IPS-NIHi7 (cell line): ENCODE measurements at regions not wholly inside any gene's neighbourhood (a gene's known extent, or its start where the extent isn't known, plus 50 kb on each side); places are given as distances from the start of the nearest gene placed in this dataset.
A peak's percentile ranks its signal among the peaks of the same experiment; 100 is the strongest.

Source experiments
- DNase-seq: peaks from one replicate; pipeline ENCODE4 v3.0.0; 2012; ENCODE audit warnings: mixed read lengths; ENCODE audit errors: extremely low spot score

DNA sequence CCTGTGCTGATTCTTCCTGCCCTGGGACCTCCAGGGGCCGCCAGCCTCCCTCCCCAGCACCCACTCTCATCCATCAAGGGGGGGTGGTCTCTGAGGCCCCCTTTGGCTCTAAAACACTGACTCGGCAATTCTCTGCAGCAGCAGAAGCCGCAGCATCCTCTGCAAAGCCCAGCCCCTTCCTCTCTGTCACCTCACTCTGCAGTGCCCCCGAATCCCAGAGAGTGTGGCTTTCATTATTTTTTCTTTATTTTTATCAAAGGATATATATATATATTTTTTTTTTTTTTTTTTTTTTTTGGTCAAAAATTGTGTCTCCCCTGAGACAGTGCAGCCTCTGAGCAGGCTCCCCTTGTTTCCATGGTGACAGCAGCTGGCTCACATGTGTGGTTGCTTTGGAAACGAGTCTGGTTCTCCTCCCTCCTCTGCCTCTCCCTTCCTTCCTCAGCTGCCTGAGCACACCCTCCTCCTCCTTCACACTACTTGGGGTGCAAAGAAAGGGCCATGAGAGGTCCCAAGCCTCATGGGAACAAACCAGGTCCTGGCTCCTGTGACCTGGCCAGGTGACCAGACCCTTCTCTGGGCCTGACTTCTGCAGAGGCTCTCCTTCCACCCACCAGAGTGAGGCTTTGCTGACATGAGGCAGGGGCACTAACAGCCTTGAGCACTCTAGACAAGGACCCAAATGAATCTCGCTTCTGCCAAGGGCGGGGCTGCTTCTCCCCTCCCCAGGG lies 100.5 kb downstream of the LRRC74A start:
- DNase-seq = peak; percentile 59

DNA sequence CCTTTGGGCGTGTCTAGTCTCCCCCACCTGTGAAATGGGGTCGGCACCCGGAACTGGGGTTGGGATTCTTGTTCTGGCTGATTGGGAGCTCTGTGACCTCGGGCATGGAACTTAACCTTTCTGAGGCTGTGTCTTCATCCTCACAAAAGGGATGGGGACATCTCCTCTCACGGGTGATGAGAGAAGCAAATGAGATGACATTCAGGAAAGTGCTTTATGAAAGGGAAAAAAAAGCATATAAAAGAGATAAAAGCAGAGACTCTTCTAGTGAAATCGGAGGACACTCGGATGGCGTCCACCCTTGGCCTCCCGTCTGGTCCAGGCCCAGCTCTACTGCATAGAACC lies 98.9 kb downstream of the LRRC74A start:
- no peak for DNase-seq

DNA sequence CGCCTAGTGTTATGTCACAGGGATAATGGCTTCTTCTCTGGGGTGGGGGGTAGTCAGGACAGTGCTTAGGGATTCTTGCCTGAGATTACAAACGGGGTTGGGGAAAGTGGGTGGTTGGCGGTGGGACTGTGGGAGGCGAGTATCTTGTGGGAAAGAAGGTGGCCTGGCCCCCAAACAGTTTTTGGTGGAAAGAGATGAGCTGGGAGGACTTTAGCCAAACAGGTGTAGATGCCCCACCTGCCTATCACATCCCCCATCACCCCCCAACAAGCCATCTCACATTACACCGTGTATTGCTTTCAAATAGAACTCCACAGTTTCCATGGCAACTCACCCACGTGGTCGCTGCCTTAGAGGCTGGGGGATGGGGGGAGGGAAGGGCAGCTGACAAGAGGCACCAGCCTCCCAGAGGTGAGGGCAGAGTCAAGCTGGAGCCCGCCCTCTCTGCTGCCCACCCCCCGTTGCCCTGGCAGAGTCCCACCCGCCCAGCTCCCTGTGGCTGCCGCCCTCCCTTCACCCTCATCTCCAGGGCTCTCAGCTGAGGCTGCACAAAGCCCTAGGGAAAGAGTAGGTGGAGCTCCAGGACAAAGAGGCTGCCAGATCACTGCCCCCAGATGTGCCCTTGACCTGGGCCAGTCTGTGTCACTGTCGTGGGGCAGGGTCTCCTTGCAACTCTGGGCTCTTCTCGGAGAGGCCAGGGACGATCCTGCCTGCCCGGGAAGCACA lies 98.3 kb downstream of the LRRC74A start:
- peak; percentile 86 for DNase-seq

DNA sequence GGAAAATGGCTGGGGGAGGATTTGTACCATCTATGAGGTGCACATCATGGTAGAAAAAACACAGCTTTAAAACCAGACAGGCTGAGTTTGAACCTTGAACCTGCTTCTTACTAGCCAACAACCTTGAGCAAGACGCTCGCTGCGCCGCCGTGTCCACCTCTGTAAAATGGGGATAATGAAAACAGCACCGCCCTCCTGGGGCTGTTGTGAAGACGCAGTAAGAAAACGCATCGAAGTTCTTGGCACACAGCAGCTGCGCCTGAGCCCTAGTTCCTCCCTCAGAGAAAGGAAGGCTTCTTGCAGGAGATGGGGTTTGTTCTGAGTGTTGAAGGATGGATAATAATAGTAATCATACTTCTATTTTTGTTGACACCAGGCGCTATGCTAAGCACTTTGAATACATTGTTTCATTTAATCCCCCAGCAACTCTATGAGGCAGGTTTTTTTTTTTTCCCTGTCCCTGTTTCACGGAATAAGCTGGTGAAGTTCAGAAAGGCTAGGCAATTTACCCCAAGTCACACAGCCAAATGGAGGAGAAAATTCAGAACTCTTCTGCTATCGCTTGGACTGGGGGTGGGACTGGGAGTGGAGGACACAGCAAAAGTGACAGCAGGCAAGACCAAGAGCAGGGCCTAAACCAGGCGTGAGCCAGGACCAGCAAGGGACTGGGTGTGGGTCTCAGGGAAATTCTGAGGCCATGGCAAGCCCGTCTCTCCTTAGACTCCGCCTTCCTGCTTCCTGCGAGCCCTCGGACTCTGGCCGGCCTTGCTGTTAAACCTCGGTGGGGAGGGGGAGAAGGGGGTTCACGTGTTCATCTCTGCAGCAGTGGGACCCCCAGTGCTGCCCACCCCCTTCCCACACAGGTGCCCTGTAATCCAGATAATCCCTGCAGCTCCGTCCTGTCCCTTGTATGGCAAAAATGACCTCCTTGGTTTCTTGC lies 97.5 kb downstream of the LRRC74A start:
- DNase-seq = no peak

DNA sequence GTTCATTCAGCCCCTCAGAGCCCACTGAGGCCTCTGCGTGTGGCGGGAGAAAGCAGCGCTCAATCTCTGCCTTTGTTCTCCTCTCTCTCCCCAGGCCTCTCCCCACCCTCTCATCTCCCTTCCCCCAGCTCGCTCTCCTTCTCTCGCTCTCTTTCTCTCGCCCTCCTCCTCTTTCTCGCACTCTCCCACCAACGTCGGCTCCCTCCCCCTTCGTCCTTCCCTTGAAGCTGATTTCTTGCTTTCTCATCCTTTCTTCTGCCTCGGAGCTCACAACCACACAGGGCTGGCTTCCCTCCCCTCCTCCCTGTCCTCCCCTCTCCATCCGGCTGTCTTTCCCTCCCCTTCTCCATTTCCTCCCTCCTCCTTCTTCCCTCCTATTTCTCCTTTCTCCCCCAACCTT lies 96.4 kb downstream of the LRRC74A start:
- DNase-seq = no peak

DNA sequence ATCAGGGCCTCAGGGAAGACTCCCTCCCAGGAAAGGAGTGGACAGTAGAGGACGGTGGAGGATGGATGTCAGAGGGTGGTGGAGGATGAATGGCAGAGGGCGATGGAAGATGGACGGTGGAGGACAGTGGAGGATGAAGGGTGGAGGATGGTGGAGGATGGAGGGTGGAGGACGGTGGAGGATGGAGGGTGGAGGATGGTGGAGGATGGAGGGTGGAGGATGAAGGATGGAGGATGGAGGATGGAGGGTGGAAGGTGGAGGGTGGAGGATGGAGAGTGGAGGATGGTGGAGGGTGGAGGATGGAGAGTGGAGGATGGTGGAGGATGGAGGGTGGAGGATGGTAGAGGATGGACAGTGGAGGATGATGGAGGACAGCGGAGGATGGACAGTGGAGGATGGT lies 95.9 kb downstream of the LRRC74A start:
- no peak for DNase-seq

DNA sequence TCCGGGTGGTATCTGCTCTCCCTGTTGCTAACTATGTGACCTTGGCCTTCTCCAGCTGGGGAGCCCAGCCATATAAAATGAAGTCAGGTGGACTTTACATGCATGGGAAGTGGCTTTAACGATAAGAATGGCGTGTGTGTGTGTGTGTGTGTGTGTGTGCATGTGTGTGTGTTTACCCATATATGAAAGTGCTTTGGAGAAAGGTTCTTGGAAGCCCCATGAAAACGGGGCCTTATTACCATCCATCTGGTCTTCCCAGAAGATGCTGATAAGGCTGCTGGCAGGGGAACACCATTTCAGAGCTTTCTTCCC lies 94.8 kb downstream of the LRRC74A start:
- no peak for DNase-seq

DNA sequence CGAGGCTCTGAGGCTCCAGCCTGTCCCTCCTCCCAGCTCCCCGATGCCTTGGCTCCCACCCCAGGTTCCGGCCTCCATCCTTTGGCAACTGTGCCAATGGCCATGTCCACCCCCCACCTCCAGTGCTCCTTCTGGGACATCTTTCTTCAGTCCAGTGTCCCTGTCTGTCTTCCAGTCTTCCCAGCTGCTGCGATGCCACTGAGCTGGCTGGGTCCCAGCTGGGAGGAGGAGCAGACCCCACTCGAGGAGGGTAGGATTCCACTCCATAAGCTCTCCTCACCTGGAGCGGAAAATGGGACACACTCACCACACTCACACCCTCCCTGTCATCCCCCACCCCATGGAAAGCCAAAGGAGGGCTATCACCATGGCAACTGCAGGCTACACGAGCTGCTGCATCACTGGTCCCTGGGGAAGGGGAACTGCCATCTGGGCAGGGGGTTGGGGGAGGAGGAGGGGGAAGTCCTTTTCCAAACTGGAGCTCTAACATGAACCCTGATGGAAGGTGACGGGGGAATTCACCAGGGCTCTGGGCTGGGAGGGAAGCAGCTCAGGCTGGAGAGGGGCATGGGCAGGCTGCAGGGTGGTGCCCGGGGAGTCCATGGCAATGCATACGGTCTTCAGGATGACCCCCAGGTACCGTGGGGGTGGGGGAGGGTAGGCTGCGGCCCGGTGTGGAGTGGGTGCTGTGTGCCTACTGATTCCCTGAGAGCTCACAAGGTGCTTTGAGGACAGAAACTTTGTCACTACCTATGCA lies 94.3 kb downstream of the LRRC74A start:
- no peak for DNase-seq

DNA sequence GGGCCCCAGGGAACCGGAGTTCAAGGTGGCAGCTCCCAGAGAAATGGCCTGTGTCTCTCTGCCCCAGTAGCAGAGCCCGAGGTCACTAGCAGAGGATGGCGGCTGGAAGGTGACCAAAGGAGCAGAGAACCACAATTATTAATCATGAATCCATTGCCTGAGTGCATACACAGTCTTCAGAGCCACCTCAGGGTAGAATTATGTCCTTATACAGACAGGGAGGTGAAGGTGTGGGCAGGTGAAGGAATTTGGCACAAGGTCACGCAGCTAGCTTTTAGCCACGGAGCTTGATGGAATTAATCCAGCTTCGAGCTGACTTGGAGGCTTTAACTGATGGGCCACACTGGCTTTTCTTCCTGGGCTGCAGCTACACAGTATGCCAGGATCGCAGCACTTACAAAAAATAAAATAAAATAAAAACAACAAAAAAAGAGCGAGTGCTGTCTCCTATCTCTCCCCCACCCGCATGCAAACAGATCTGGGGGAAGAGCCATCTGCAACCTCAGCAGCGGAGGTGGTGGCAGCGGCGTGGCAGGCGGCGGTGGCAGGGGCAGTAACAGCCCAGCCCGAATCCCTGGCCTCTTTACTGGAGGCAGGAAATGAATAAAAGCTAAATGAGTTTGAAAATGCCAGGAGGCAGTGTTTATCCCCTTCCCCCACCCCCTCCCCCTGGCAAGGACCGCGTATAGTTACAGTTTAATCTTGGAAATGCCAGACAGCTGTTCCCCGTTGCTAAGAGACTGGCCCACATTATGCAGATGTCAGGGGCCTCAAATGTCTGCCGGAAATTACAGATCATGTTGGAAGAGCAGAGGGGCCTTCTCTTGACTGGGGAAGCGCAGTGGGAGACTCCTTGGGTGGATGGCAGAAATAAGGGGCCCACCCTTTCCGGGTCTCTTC lies 93.5 kb downstream of the LRRC74A start:
- no peak for DNase-seq
